Thymus (tissue), 11 donors: ENCODE measurements at regions not wholly inside any gene's neighbourhood (a gene's known extent, or its start where the extent isn't known, plus 50 kb on each side); places are given as distances from the start of the nearest gene placed in this dataset.

Experiments
- DNase-seq, 9 donors: peaks; one replicate each; pipeline ENCODE4 v3.0.0-alpha.2; 2013; ENCODE audit warnings: low spot score in 9 of 9, low read depth in 6 of 9, missing footprints in 1 of 9
- H3K27ac ChIP-seq, 2 donors: one replicate each; pipeline ENCODE4 v1.5.1; 2013; ENCODE audit warnings: control low read depth in 1 of 2, low read depth in 1 of 2, low read length in 1 of 2, mild to moderate bottlenecking in 1 of 2, moderate library complexity in 1 of 2
- H3K27me3 ChIP-seq, 2 donors: one replicate each; pipeline ENCODE4 v1.5.1; 2013; ENCODE audit warnings: low read length in 1 of 2; ENCODE audit not compliant: control insufficient read depth in 2 of 2, insufficient read depth in 1 of 2
- H3K36me3 ChIP-seq, 2 donors: one replicate each; pipeline ENCODE4 v1.5.1; 2013; ENCODE audit warnings: low read length in 1 of 2, mild to moderate bottlenecking in 1 of 2, moderate library complexity in 1 of 2; ENCODE audit not compliant: control insufficient read depth in 2 of 2, insufficient read depth in 2 of 2
- H3K4me1 ChIP-seq, 2 donors: one replicate each; pipeline ENCODE4 v1.5.1; 2013; ENCODE audit warnings: low read length in 2 of 2; ENCODE audit not compliant: control insufficient read depth in 2 of 2, insufficient read depth in 2 of 2
- H3K4me3 ChIP-seq, 2 donors: one replicate each; pipeline ENCODE4 v1.5.1; 2013; ENCODE audit warnings: low read length in 2 of 2, control low read depth in 1 of 2, mild to moderate bottlenecking in 1 of 2
- H3K9me3 ChIP-seq, 2 donors: one replicate each; pipeline ENCODE4 v1.5.1; 2013; ENCODE audit warnings: low read length in 1 of 2, mild to moderate bottlenecking in 1 of 2; ENCODE audit not compliant: control insufficient read depth in 2 of 2, insufficient read depth in 1 of 2
- WGBS: extraction: QIAGEN DNeasy Blood & Tissue Kit; methylation state at CpG from one replicate; pipeline ENCODE4 v1.1.7; 2013; 5-methylcytosine and 5-hydroxymethylcytosine counted together
- donor health status: healthy.

- Histone ChIP-seq H3K4me3 (no peak overlapping the region), H3K36me3 (no peaks in the 10 kb centered on the region), H3K27me3 (no peaks in the 10 kb centered on the region), H3K4me1 (no peaks in the 10 kb centered on the region), H3K9me3 (no peaks in the 10 kb centered on the region), H3K27ac (no peak overlapping the region)
- WGBS, result 69% methylated on average over 5 of the region's 5 CpGs
- DNase-seq, result no peak
These were observed 172.6 kb upstream of the RAI14 start for GRCh38 chr5:34483442-34484033.

GRCh38 chr5:34484216-34484920 is 171.8 kb upstream of the RAI14 start:
- Histone ChIP-seq H3K36me3 (no peaks in the 10 kb centered on the region), H3K9me3 (no peaks in the 10 kb centered on the region), H3K4me1 (no peaks in the 10 kb centered on the region), H3K27ac (no peak overlapping the region), H3K27me3 (no peaks in the 10 kb centered on the region), H3K4me3 (no peak overlapping the region)
- 89% methylated on average over 3 of the region's 3 CpGs for WGBS
- DNase-seq, result no peak

GRCh38 chr5:34485768-34486030 is 170.4 kb upstream of the RAI14 start:
- no peaks in the 10 kb centered on the region for H3K36me3 ChIP-seq
- no peak overlapping the region for H3K27ac ChIP-seq
- H3K27me3 ChIP-seq, result no peaks in the 10 kb centered on the region
- no peaks in the 10 kb centered on the region for H3K9me3 ChIP-seq
- no peak overlapping the region for H3K4me3 ChIP-seq
- DNase-seq, result no peak
- H3K4me1 ChIP-seq, result no peaks in the 10 kb centered on the region

GRCh38 chr5:34486160-34486848 is 169.8 kb upstream of the RAI14 start:
- WGBS, result 37% methylated on average over 15 of the region's 15 CpGs
- Histone ChIP-seq H3K36me3 (no peaks in the 10 kb centered on the region), H3K4me1 (no peaks in the 10 kb centered on the region), H3K27me3 (no peaks in the 10 kb centered on the region), H3K9me3 (no peaks in the 10 kb centered on the region), H3K4me3 (no peak overlapping the region), H3K27ac (no peak overlapping the region)
- peak; percentile 23 to 74 (median 53) for DNase-seq

GRCh38 chr5:34486849-34487158 is 169.3 kb upstream of the RAI14 start:
- H3K4me1 ChIP-seq, result no peaks in the 10 kb centered on the region
- H3K36me3 ChIP-seq, result no peaks in the 10 kb centered on the region
- no peak overlapping the region for H3K4me3 ChIP-seq
- no peak overlapping the region for H3K27ac ChIP-seq
- DNase-seq, result no peak
- H3K27me3 ChIP-seq, result no peaks in the 10 kb centered on the region
- no peaks in the 10 kb centered on the region for H3K9me3 ChIP-seq
- 66% methylated on average over 2 of the region's 2 CpGs for WGBS

- Histone ChIP-seq H3K4me3 (no peak overlapping the region), H3K36me3 (no peaks in the 10 kb centered on the region), H3K9me3 (no peaks in the 10 kb centered on the region), H3K27me3 (no peaks in the 10 kb centered on the region), H3K4me1 (no peaks in the 10 kb centered on the region), H3K27ac (no peak overlapping the region)
- DNase-seq, result no peak
- WGBS, result 90% methylated on average over 11 of the region's 11 CpGs
These were observed 168.8 kb upstream of the RAI14 start for GRCh38 chr5:34487159-34487879.

- 87% methylated on average over 3 of the region's 3 CpGs for WGBS
These were observed 168.2 kb upstream of the RAI14 start for GRCh38 chr5:34487956-34488355.

GRCh38 chr5:34488984-34489383 is 167.1 kb upstream of the RAI14 start:
- Histone ChIP-seq H3K27me3 (no peaks in the 10 kb centered on the region), H3K36me3 (no peaks in the 10 kb centered on the region), H3K27ac (no peak overlapping the region), H3K9me3 (no peaks in the 10 kb centered on the region), H3K4me3 (no peak overlapping the region), H3K4me1 (no peaks in the 10 kb centered on the region)
- WGBS, result 77% methylated on average over 4 of the region's 4 CpGs
- no peak for DNase-seq

More at GRCh38 chr5:34487956-34488355, 168.2 kb upstream of the RAI14 start:
- Histone ChIP-seq H3K36me3 (no peaks in the 10 kb centered on the region), H3K4me3 (no peak overlapping the region), H3K27me3 (no peaks in the 10 kb centered on the region), H3K9me3 (no peaks in the 10 kb centered on the region), H3K4me1 (no peaks in the 10 kb centered on the region), H3K27ac (peak overlapping the region in 1 of 2 donors; percentile 1)
- DNase-seq, result no peak

GRCh38 chr5:34490506-34491250 is 165.4 kb upstream of the RAI14 start:
- 80% methylated on average over 11 of the region's 14 CpGs for WGBS
- no peaks in the 10 kb centered on the region for H3K4me1 ChIP-seq
- H3K9me3 ChIP-seq, result no peaks in the 10 kb centered on the region
- no peak overlapping the region for H3K27ac ChIP-seq
- no peak for DNase-seq
- no peaks in the 10 kb centered on the region for H3K27me3 ChIP-seq
- H3K4me3 ChIP-seq, result no peak overlapping the region
- H3K36me3 ChIP-seq, result no peaks in the 10 kb centered on the region
